ENCODE measurements at regions not wholly inside any gene's neighbourhood (a gene's known extent, or its start where the extent isn't known, plus 50 kb on each side); places are given as distances from the start of the nearest gene placed in this dataset.

GRCh38 chr9:117547904-117548303 is 133.0 kb upstream of the ASTN2 start:
- no peak overlapping the region for H3K4me3 ChIP-seq (ENCODE audit: low read length)
- DNase-seq (ENCODE audit: low read depth): no peak
- no peak overlapping the region for H3K9ac ChIP-seq (ENCODE audit: low read length)
- H3K9me3 ChIP-seq (ENCODE audit: control insufficient read depth, low read length): no peaks in the 10 kb centered on the region
- H3K4me1 ChIP-seq (ENCODE audit: control insufficient read depth, insufficient read depth, low read length): no peaks in the 10 kb centered on the region
- H3K27me3 ChIP-seq (replicated peaks; ENCODE audit: control insufficient read depth, insufficient read depth, low read length): peaks cover 4% of the 10 kb centered on the region
- H3K36me3 ChIP-seq (ENCODE audit: control insufficient read depth, insufficient read depth, low read length, severe bottlenecking): no peaks in the 10 kb centered on the region

GRCh38 chr9:117546894-117547678 is 132.2 kb upstream of the ASTN2 start:
- Histone ChIP-seq H3K4me3 (ENCODE audit: low read length) (no peak overlapping the region), H3K27me3 (replicated peaks; ENCODE audit: control insufficient read depth, insufficient read depth, low read length) (peaks cover 4% of the 10 kb centered on the region), H3K9ac (ENCODE audit: low read length) (no peak overlapping the region), H3K4me1 (ENCODE audit: control insufficient read depth, insufficient read depth, low read length) (no peaks in the 10 kb centered on the region), H3K9me3 (ENCODE audit: control insufficient read depth, low read length) (no peaks in the 10 kb centered on the region), H3K36me3 (ENCODE audit: control insufficient read depth, insufficient read depth, low read length, severe bottlenecking) (no peaks in the 10 kb centered on the region)
- no peak for DNase-seq (ENCODE audit: low read depth)

GRCh38 chr9:117545846-117546245 is 131.0 kb upstream of the ASTN2 start:
- H3K4me1 ChIP-seq (ENCODE audit: control insufficient read depth, insufficient read depth, low read length): no peaks in the 10 kb centered on the region
- H3K4me3 ChIP-seq (ENCODE audit: low read length): no peak overlapping the region
- no peaks in the 10 kb centered on the region for H3K9me3 ChIP-seq (ENCODE audit: control insufficient read depth, low read length)
- peaks cover 4% of the 10 kb centered on the region for H3K27me3 ChIP-seq (replicated peaks; ENCODE audit: control insufficient read depth, insufficient read depth, low read length)
- DNase-seq (ENCODE audit: low read depth): no peak
- H3K36me3 ChIP-seq (ENCODE audit: control insufficient read depth, insufficient read depth, low read length, severe bottlenecking): no peaks in the 10 kb centered on the region
- H3K9ac ChIP-seq (ENCODE audit: low read length): no peak overlapping the region

GRCh38 chr9:117543089-117543488 is 128.2 kb upstream of the ASTN2 start:
- Histone ChIP-seq H3K9me3 (ENCODE audit: control insufficient read depth, low read length) (no peaks in the 10 kb centered on the region), H3K27me3 (replicated peaks; ENCODE audit: control insufficient read depth, insufficient read depth, low read length) (peaks cover 4% of the 10 kb centered on the region), H3K9ac (ENCODE audit: low read length) (no peak overlapping the region), H3K4me1 (ENCODE audit: control insufficient read depth, insufficient read depth, low read length) (no peaks in the 10 kb centered on the region), H3K36me3 (ENCODE audit: control insufficient read depth, insufficient read depth, low read length, severe bottlenecking) (no peaks in the 10 kb centered on the region), H3K4me3 (ENCODE audit: low read length) (no peak overlapping the region)
- DNase-seq (ENCODE audit: low read depth): no peak

GRCh38 chr9:117542021-117542420 is 127.2 kb upstream of the ASTN2 start:
- peaks cover 4% of the 10 kb centered on the region for H3K27me3 ChIP-seq (replicated peaks; ENCODE audit: control insufficient read depth, insufficient read depth, low read length)
- no peaks in the 10 kb centered on the region for H3K4me1 ChIP-seq (ENCODE audit: control insufficient read depth, insufficient read depth, low read length)
- H3K4me3 ChIP-seq (ENCODE audit: low read length): no peak overlapping the region
- H3K9ac ChIP-seq (ENCODE audit: low read length): no peak overlapping the region
- no peaks in the 10 kb centered on the region for H3K9me3 ChIP-seq (ENCODE audit: control insufficient read depth, low read length)
- no peaks in the 10 kb centered on the region for H3K36me3 ChIP-seq (ENCODE audit: control insufficient read depth, insufficient read depth, low read length, severe bottlenecking)
- DNase-seq (ENCODE audit: low read depth): no peak

- no peak overlapping the region for H3K4me3 ChIP-seq (ENCODE audit: low read length)
Observed at GRCh38 chr9:117541181-117541580, 126.3 kb upstream of the ASTN2 start.

GRCh38 chr9:117535973-117536372 is 121.1 kb upstream of the ASTN2 start:
- Histone ChIP-seq H3K9ac (ENCODE audit: low read length) (no peak overlapping the region), H3K4me3 (ENCODE audit: low read length) (no peak overlapping the region), H3K9me3 (ENCODE audit: control insufficient read depth, low read length) (peaks cover 4% of the 10 kb centered on the region), H3K27me3 (replicated peaks; ENCODE audit: control insufficient read depth, insufficient read depth, low read length) (no peaks in the 10 kb centered on the region), H3K4me1 (ENCODE audit: control insufficient read depth, insufficient read depth, low read length) (no peaks in the 10 kb centered on the region), H3K36me3 (ENCODE audit: control insufficient read depth, insufficient read depth, low read length, severe bottlenecking) (no peaks in the 10 kb centered on the region)
- DNase-seq (ENCODE audit: low read depth): no peak

More at GRCh38 chr9:117541181-117541580, 126.3 kb upstream of the ASTN2 start:
- Histone ChIP-seq H3K9ac (ENCODE audit: low read length) (no peak overlapping the region), H3K9me3 (ENCODE audit: control insufficient read depth, low read length) (no peaks in the 10 kb centered on the region), H3K36me3 (ENCODE audit: control insufficient read depth, insufficient read depth, low read length, severe bottlenecking) (no peaks in the 10 kb centered on the region), H3K4me1 (ENCODE audit: control insufficient read depth, insufficient read depth, low read length) (no peaks in the 10 kb centered on the region), H3K27me3 (replicated peaks; ENCODE audit: control insufficient read depth, insufficient read depth, low read length) (no peaks in the 10 kb centered on the region)
- DNase-seq (ENCODE audit: low read depth): no peak

GRCh38 chr9:117535434-117535833 is 120.6 kb upstream of the ASTN2 start:
- no peak for DNase-seq (ENCODE audit: low read depth)
- no peaks in the 10 kb centered on the region for H3K27me3 ChIP-seq (replicated peaks; ENCODE audit: control insufficient read depth, insufficient read depth, low read length)
- no peak overlapping the region for H3K4me3 ChIP-seq (ENCODE audit: low read length)
- H3K9me3 ChIP-seq (ENCODE audit: control insufficient read depth, low read length): peaks cover 4% of the 10 kb centered on the region
- no peaks in the 10 kb centered on the region for H3K36me3 ChIP-seq (ENCODE audit: control insufficient read depth, insufficient read depth, low read length, severe bottlenecking)
- H3K4me1 ChIP-seq (ENCODE audit: control insufficient read depth, insufficient read depth, low read length): no peaks in the 10 kb centered on the region
- H3K9ac ChIP-seq (ENCODE audit: low read length): no peak overlapping the region

- no peak overlapping the region for H3K4me3 ChIP-seq (ENCODE audit: low read length)
- H3K27me3 ChIP-seq (replicated peaks; ENCODE audit: control insufficient read depth, insufficient read depth, low read length): no peaks in the 10 kb centered on the region
- no peaks in the 10 kb centered on the region for H3K36me3 ChIP-seq (ENCODE audit: control insufficient read depth, insufficient read depth, low read length, severe bottlenecking)
- H3K9me3 ChIP-seq (ENCODE audit: control insufficient read depth, low read length): peaks cover 10% of the 10 kb centered on the region
- H3K9ac ChIP-seq (ENCODE audit: low read length): no peak overlapping the region
- no peaks in the 10 kb centered on the region for H3K4me1 ChIP-seq (ENCODE audit: control insufficient read depth, insufficient read depth, low read length)
- no peak for DNase-seq (ENCODE audit: low read depth)
Observed at GRCh38 chr9:117528225-117528624, 113.4 kb upstream of the ASTN2 start.

GRCh38 chr9:117526674-117527073 is 111.8 kb upstream of the ASTN2 start:
- no peaks in the 10 kb centered on the region for H3K27me3 ChIP-seq (replicated peaks; ENCODE audit: control insufficient read depth, insufficient read depth, low read length)
- no peaks in the 10 kb centered on the region for H3K4me1 ChIP-seq (ENCODE audit: control insufficient read depth, insufficient read depth, low read length)
- H3K9ac ChIP-seq (ENCODE audit: low read length): no peak overlapping the region
- peaks cover 9% of the 10 kb centered on the region for H3K9me3 ChIP-seq (ENCODE audit: control insufficient read depth, low read length)
- H3K36me3 ChIP-seq (ENCODE audit: control insufficient read depth, insufficient read depth, low read length, severe bottlenecking): no peaks in the 10 kb centered on the region
- H3K4me3 ChIP-seq (ENCODE audit: low read length): no peak overlapping the region
- no peak for DNase-seq (ENCODE audit: low read depth)

GRCh38 chr9:117523531-117524153 is 108.8 kb upstream of the ASTN2 start:
- H3K9me3 ChIP-seq (ENCODE audit: control insufficient read depth, low read length): peaks cover 6% of the 10 kb centered on the region
- H3K27me3 ChIP-seq (replicated peaks; ENCODE audit: control insufficient read depth, insufficient read depth, low read length): no peaks in the 10 kb centered on the region
- no peak overlapping the region for H3K4me3 ChIP-seq (ENCODE audit: low read length)
- H3K4me1 ChIP-seq (ENCODE audit: control insufficient read depth, insufficient read depth, low read length): no peaks in the 10 kb centered on the region
- DNase-seq (ENCODE audit: low read depth): no peak
- no peaks in the 10 kb centered on the region for H3K36me3 ChIP-seq (ENCODE audit: control insufficient read depth, insufficient read depth, low read length, severe bottlenecking)
- no peak overlapping the region for H3K9ac ChIP-seq (ENCODE audit: low read length)
